H1 (cell line): ENCODE measurements at regions not wholly inside any gene's neighbourhood (a gene's known extent, or its start where the extent isn't known, plus 50 kb on each side); places are given as distances from the start of the nearest gene placed in this dataset.
"Not testable (repeated sequence)": the region's sequence is repeated elsewhere in the genome, so short reads cannot be mapped to it uniquely, and the experiment has no call there.

Experiments used
- CTCF ChIA-PET: fragments of 300-600 bp; sonication (Branson Sonifier 250); formaldehyde crosslinking; loops from one replicate; lab custom pipeline; 2021; ENCODE audit not compliant: partially characterized antibody; lab: Charles Lee
- POLR2A ChIA-PET: fragments of 300-600 bp; sonication (Branson Sonifier 250); formaldehyde crosslinking; loops from one replicate; lab custom pipeline; 2021; ENCODE audit warnings: inconsistent platforms; ENCODE audit not compliant: partially characterized antibody; lab: Charles Lee
- DNase-seq, 2 experiments: peaks; one replicate each; pipeline versions ENCODE4 v3.0.0 to v3.0.0-alpha.2; 2010 to 2022; ENCODE audit warnings: low spot score in 2 of 2, low read depth in 1 of 2, mixed read lengths in 1 of 2
- FAIRE-seq: peaks from 2 replicates; lab custom pipeline; 2011; peaks lifted over from hg19 to GRCh38; lab: Jason Lieb, UNC
- H2AFZ ChIP-seq: 2 replicates; pipeline ENCODE4 v1.8.1; 2012; ENCODE audit warnings: low read length, inconsistent platforms
- H2AK5ac ChIP-seq: 2 replicates; pipeline ENCODE4 v1.6.1; 2013; ENCODE audit warnings: low read depth, low read length
- H2BK120ac ChIP-seq: replicated peaks from 2 replicates; pipeline ENCODE3; 2013; ENCODE audit warnings: low read depth, low read length, inconsistent platforms
- H2BK12ac ChIP-seq: 2 replicates; pipeline ENCODE4 v1.6.1; 2013; ENCODE audit warnings: low read depth, low read length
- H2BK15ac ChIP-seq: 2 replicates; pipeline ENCODE4 v1.6.1; 2013; ENCODE audit warnings: low read length
- H2BK20ac ChIP-seq: 2 replicates; pipeline ENCODE4 v1.6.1; 2013; ENCODE audit warnings: low read length
- H2BK5ac ChIP-seq: 2 replicates; pipeline ENCODE4 v1.6.1; 2013; ENCODE audit warnings: low read depth, low read length
- H3K14ac ChIP-seq: 2 replicates; pipeline ENCODE4 v1.6.1; 2013; ENCODE audit warnings: inconsistent platforms; ENCODE audit not compliant: insufficient read length
- H3K18ac ChIP-seq: 2 replicates; pipeline ENCODE4 v1.6.1; 2013; ENCODE audit warnings: low read length; ENCODE audit errors: extremely low read depth
- H3K23ac ChIP-seq: 2 replicates; pipeline ENCODE4 v1.6.1; 2013; ENCODE audit warnings: inconsistent platforms; ENCODE audit not compliant: insufficient read length
- H3K23me2 ChIP-seq: 2 replicates; pipeline ENCODE4 v1.6.1; 2013; ENCODE audit warnings: low read depth, low read length
- H3K27ac ChIP-seq: 2 replicates; pipeline ENCODE4 v1.6.1; 2011; ENCODE audit warnings: low read depth, low read length, inconsistent platforms
- H3K27me3 ChIP-seq, 4 experiments: replicated peaks in 1 of 4; 1 replicate in 1 of 4; 2 replicates in 3 of 4; pipeline versions ENCODE4 v1.6.1 to v1.8.1; 2011 to 2013; ENCODE audit warnings: low read length in 3 of 4, mild to moderate bottlenecking in 3 of 4, inconsistent platforms in 2 of 4, mixed read lengths in 2 of 4, moderate library complexity in 1 of 4; ENCODE audit not compliant: control insufficient read depth in 3 of 4, insufficient read depth in 3 of 4; ENCODE audit errors: extremely low read depth in 1 of 4
- H3K36me3 ChIP-seq, 4 experiments: 2 replicates each; pipeline versions ENCODE4 v1.6.1 to v1.8.1; 2011 to 2013; ENCODE audit warnings: mild to moderate bottlenecking in 4 of 4, low read length in 3 of 4, moderate library complexity in 2 of 4, control low read depth in 1 of 4, inconsistent platforms in 1 of 4; ENCODE audit not compliant: insufficient read depth in 4 of 4, control insufficient read depth in 2 of 4
- H3K4ac ChIP-seq: replicated peaks from 2 replicates; pipeline ENCODE3; 2013; ENCODE audit warnings: low read length, low read depth, mixed read lengths, inconsistent platforms; ENCODE audit not compliant: insufficient read length
- H3K4me1 ChIP-seq, 4 experiments: replicated peaks in 1 of 4; 1 replicate in 1 of 4; 2 replicates in 3 of 4; pipeline versions ENCODE4 v1.6.1 to v1.8.1; 2011 to 2013; ENCODE audit warnings: low read length in 3 of 4, inconsistent platforms in 2 of 4, mixed read lengths in 1 of 4; ENCODE audit not compliant: insufficient read depth in 4 of 4, control insufficient read depth in 3 of 4
- H3K4me2 ChIP-seq, 2 experiments: 2 replicates each; pipeline versions ENCODE4 v1.6.1 to v1.8.1; 2011 to 2013; ENCODE audit warnings: low read depth in 2 of 2, low read length in 2 of 2, control low read depth in 1 of 2, inconsistent platforms in 1 of 2, mild to moderate bottlenecking in 1 of 2; ENCODE audit not compliant: insufficient read depth in 1 of 2
- H3K4me3 ChIP-seq, 4 experiments: fragments of 200-600, 300-600 bp in 1 of 4; sonication (generic), shearing (Covaris generic), sonication (Bioruptor Twin) in 1 of 4; 2 replicates each; pipeline versions ENCODE4 v1.5.1 to v1.8.1; 2011 to 2016; ENCODE audit warnings: low read length in 4 of 4, low read depth in 3 of 4, control low read depth in 2 of 4, inconsistent platforms in 2 of 4, mild to moderate bottlenecking in 2 of 4, mixed read lengths in 1 of 4, moderate library complexity in 1 of 4; ENCODE audit not compliant: insufficient read depth in 2 of 4; ENCODE audit errors: extremely low read depth in 1 of 4
- H3K56ac ChIP-seq: replicated peaks from 2 replicates; pipeline ENCODE3; 2013; ENCODE audit warnings: low read depth, mild to moderate bottlenecking, mixed read lengths, low read length, inconsistent platforms; ENCODE audit not compliant: insufficient read length
- H3K79me1 ChIP-seq: 2 replicates; pipeline ENCODE4 v1.6.1; 2013; ENCODE audit warnings: low read depth, low read length, control low read depth
- H3K79me2 ChIP-seq, 2 experiments: 2 replicates each; pipeline versions ENCODE4 v1.6.1 to v1.8.1; 2012 to 2013; ENCODE audit warnings: low read length in 2 of 2, mild to moderate bottlenecking in 2 of 2, inconsistent platforms in 1 of 2; ENCODE audit not compliant: insufficient read depth in 2 of 2, control insufficient read depth in 1 of 2
- H3K9ac ChIP-seq, 4 experiments: replicated peaks in 1 of 4; 1 replicate in 1 of 4; 2 replicates in 3 of 4; pipeline versions ENCODE4 v1.6.1 to v1.8.1; 2011 to 2013; ENCODE audit warnings: low read depth in 3 of 4, low read length in 3 of 4, control low read depth in 2 of 4, mild to moderate bottlenecking in 2 of 4, moderate library complexity in 2 of 4, inconsistent platforms in 1 of 4; ENCODE audit errors: extremely low read depth in 1 of 4
- H3K9me3 ChIP-seq, 2 experiments: 2 replicates each; pipeline versions ENCODE4 v1.6.1 to v1.8.1; 2012 to 2013; ENCODE audit warnings: mild to moderate bottlenecking in 2 of 2, moderate library complexity in 2 of 2, control low read depth in 1 of 2, inconsistent platforms in 1 of 2, low read depth in 1 of 2, low read length in 1 of 2, mixed read lengths in 1 of 2; ENCODE audit not compliant: insufficient read depth in 2 of 2
- H4K20me1 ChIP-seq, 2 experiments: replicated peaks in 1 of 2; 2 replicates each; pipeline versions ENCODE3 to v1.8.1; 2011 to 2013; ENCODE audit warnings: inconsistent platforms in 2 of 2, low read length in 2 of 2, mild to moderate bottlenecking in 1 of 2; ENCODE audit not compliant: insufficient read depth in 2 of 2, control insufficient read depth in 1 of 2
- H4K5ac ChIP-seq: 2 replicates; pipeline ENCODE4 v1.6.1; 2013; ENCODE audit warnings: low read length, low read depth, mixed read lengths, inconsistent platforms; ENCODE audit not compliant: insufficient read length
- H4K8ac ChIP-seq: 2 replicates; pipeline ENCODE4 v1.8.0; 2013; ENCODE audit warnings: mild to moderate bottlenecking, moderate library complexity, low read length, inconsistent platforms; ENCODE audit not compliant: insufficient read depth; ENCODE audit errors: extremely low read depth
- H4K91ac ChIP-seq: replicated peaks from 2 replicates; pipeline ENCODE3; 2013; ENCODE audit warnings: low read length, mixed read lengths, inconsistent platforms; ENCODE audit not compliant: insufficient read length
- WGBS, 2 experiments: shearing (Covaris generic) in 1 of 2; methylation state at CpG; one replicate each; pipeline versions ENCODE4 v1.1.6 to v1.1.7; 2013 to 2015; ENCODE audit warnings: low lambda C conversion rate in 2 of 2, mixed read lengths in 2 of 2, inconsistent platforms in 1 of 2, low coverage in 1 of 2, missing lambda C conversion rate in 1 of 2; ENCODE audit not compliant: insufficient replicate concordance in 2 of 2, insufficient coverage in 1 of 2, insufficient read length in 1 of 2; ENCODE audit errors: extremely low coverage in 1 of 2, missing lambda C conversion rate in 1 of 2; 5-methylcytosine and 5-hydroxymethylcytosine counted together

- H3K23me2 ChIP-seq, H4K20me1 ChIP-seq, H2AK5ac ChIP-seq, POLR2A ChIA-PET, H2BK15ac ChIP-seq, H3K18ac ChIP-seq, H3K27me3 ChIP-seq, H2BK20ac ChIP-seq, DNase-seq, H2BK5ac ChIP-seq, CTCF ChIA-PET, H3K79me2 ChIP-seq, H4K8ac ChIP-seq, H3K9ac ChIP-seq, H3K36me3 ChIP-seq, FAIRE-seq, H3K27ac ChIP-seq, H3K4me1 ChIP-seq, H3K4me3 ChIP-seq, H3K4ac ChIP-seq, H4K91ac ChIP-seq, H3K79me1 ChIP-seq, H2BK120ac ChIP-seq, H4K5ac ChIP-seq, H3K4me2 ChIP-seq, H3K56ac ChIP-seq, H2BK12ac ChIP-seq, H3K9me3 ChIP-seq, H3K23ac ChIP-seq, H2AFZ ChIP-seq, H3K14ac ChIP-seq: not testable (repeated sequence)
- no CpG with 5 or more reads among the region's 3 CpGs for WGBS, 2 experiments
These were observed 160.0 kb downstream of the POTEB3 start for GRCh38 chr15:21280272-21280671.

GRCh38 chr15:21272176-21272982, 167.9 kb downstream of the POTEB3 start:
- H4K20me1 ChIP-seq, FAIRE-seq, H2BK12ac ChIP-seq, H2BK15ac ChIP-seq, H3K23ac ChIP-seq, H3K9ac ChIP-seq, H3K36me3 ChIP-seq, H4K8ac ChIP-seq, H4K5ac ChIP-seq, H3K27me3 ChIP-seq, H3K79me2 ChIP-seq, H3K4ac ChIP-seq, H3K56ac ChIP-seq, H2AK5ac ChIP-seq, H3K4me1 ChIP-seq, H3K4me2 ChIP-seq, H3K18ac ChIP-seq, POLR2A ChIA-PET, H2AFZ ChIP-seq, H4K91ac ChIP-seq, H2BK5ac ChIP-seq, H3K27ac ChIP-seq, H3K4me3 ChIP-seq, DNase-seq, H3K79me1 ChIP-seq, H2BK20ac ChIP-seq, H2BK120ac ChIP-seq, H3K23me2 ChIP-seq, H3K14ac ChIP-seq: not testable (repeated sequence)
- CTCF ChIA-PET = interaction anchor here (0.9 kb wide), 1 partner anchor 11 kb away, joined by 3 read pairs; no protein-coding TSS in a partner anchor
- peaks cover 16 to 19% of the 10 kb centered on the region in 2 experiments; a peak in 3 of 4 replicates for H3K9me3 ChIP-seq
- WGBS, 2 experiments = 75% methylated on average over 3 of the region's 3 CpGs; no CpG with 5 or more reads in 1 of the 2 experiments
